ENCODE measurements at regions not wholly inside any gene's neighbourhood (a gene's known extent, or its start where the extent isn't known, plus 50 kb on each side); places are given as distances from the start of the nearest gene placed in this dataset.

- H3K4me1 ChIP-seq: no peaks in the 10 kb centered on the region
- FAIRE-seq (no peak), DNase-seq (ENCODE audit: low read depth in 1 of 2, low spot score in 1 of 2) (no peak), ATAC-seq (no peak)
- no peak overlapping the region for H3K4me2 ChIP-seq
- CTCF ChIA-PET: no interaction called here
- H3K27ac ChIP-seq: no peak overlapping the region
- POLR2A ChIA-PET: no interaction called here
- H3K4me3 ChIP-seq: no peak overlapping the region
- H3K9me3 ChIP-seq: no peaks in the 10 kb centered on the region
- TF ChIP-seq ESRRA (IDR thresholded peaks at IDR 0.05; ENCODE audit: borderline replicate concordance, low read length) (no peak), POLR2A (IDR thresholded peaks at IDR 0.05; ENCODE audit: low read length) (no peak), SREBF2 (IDR thresholded peaks at IDR 0.05) (no peak), NR3C1 (IDR thresholded peaks at IDR 0.05) (no peak), ZC3H11A (IDR thresholded peaks at IDR 0.05) (no peak), CHD4 (IDR thresholded peaks at IDR 0.05; ENCODE audit: borderline replicate concordance) (no peak), RCOR1 (IDR thresholded peaks at IDR 0.05; ENCODE audit: low read depth, low read length) (no peak)
These were observed 195.6 kb downstream of the ZNF326 start for GRCh38 chr1:90190523-90190922.

- ChIA-PET CTCF (no interaction called here), POLR2A (no interaction called here)
- no peaks in the 10 kb centered on the region for H3K4me1 ChIP-seq
- TF ChIP-seq ZC3H11A (IDR thresholded peaks at IDR 0.05): no peak
- no peak for TF ChIP-seq NR3C1 (IDR thresholded peaks at IDR 0.05)
- TF ChIP-seq KDM5A (IDR thresholded peaks at IDR 0.05): no peak
- TF ChIP-seq ZNF302 (CRISPR knock-in tag; IDR thresholded peaks at IDR 0.05): no peak
- TF ChIP-seq BCL3 (IDR thresholded peaks at IDR 0.05): no peak
- TF ChIP-seq E2F6 (IDR thresholded peaks at IDR 0.05; ENCODE audit: borderline replicate concordance, low read depth): no peak
- TF ChIP-seq RAD21 (conservative IDR thresholded peaks at IDR 0.05 in 1 of 2, IDR thresholded peaks at IDR 0.05 in 1 of 2): no peak
- no peak for TF ChIP-seq MYC (IDR thresholded peaks at IDR 0.05; ENCODE audit: borderline replicate concordance, low read length)
- TF ChIP-seq HOXB13 (CRISPR knock-in tag; IDR thresholded peaks at IDR 0.05; ENCODE audit: low read depth): no peak
- no peak for TF ChIP-seq EP300 (IDR thresholded peaks at IDR 0.05)
- TF ChIP-seq CTCF (IDR thresholded peaks at IDR 0.05): no peak
- TF ChIP-seq JUNB (IDR thresholded peaks at IDR 0.05): no peak
- no peak for TF ChIP-seq CHD4 (IDR thresholded peaks at IDR 0.05; ENCODE audit: borderline replicate concordance)
- TF ChIP-seq FOSL2 (IDR thresholded peaks at IDR 0.05): no peak
- no peak for TF ChIP-seq FOSL2 (CRISPR knock-in tag; IDR thresholded peaks at IDR 0.05)
- no peak for TF ChIP-seq EHMT2 (IDR thresholded peaks at IDR 0.05; ENCODE audit: low read depth)
- H3K9me3 ChIP-seq: no peaks in the 10 kb centered on the region
- DNase-seq (ENCODE audit: low read depth in 1 of 2, low spot score in 1 of 2) (no peak), ATAC-seq (no peak), FAIRE-seq (no peak)
- H3K27ac ChIP-seq: no peak overlapping the region
- no peak overlapping the region for H3K4me2 ChIP-seq
- no peak overlapping the region for H3K4me3 ChIP-seq
- WGBS (ENCODE audit: missing lambda C conversion rate): 18% methylated on average over 4 of the region's 4 CpGs
These were observed 195.0 kb downstream of the ZNF326 start for GRCh38 chr1:90189889-90190288.

GRCh38 chr1:90187323-90187585 is 192.3 kb downstream of the ZNF326 start:
- ATAC-seq (no peak), FAIRE-seq (no peak), DNase-seq (ENCODE audit: low read depth in 1 of 2, low spot score in 1 of 2) (no peak)
- Histone ChIP-seq H3K27ac (no peak overlapping the region), H3K4me1 (no peaks in the 10 kb centered on the region), H3K4me3 (no peak overlapping the region), H3K4me2 (no peak overlapping the region), H3K9me3 (no peaks in the 10 kb centered on the region)
- CTCF ChIA-PET: no interaction called here
- 0% methylated on average over 2 of the region's 2 CpGs for WGBS (ENCODE audit: missing lambda C conversion rate)
- POLR2A ChIA-PET: no interaction called here
- TF ChIP-seq RARB (CRISPR knock-in tag; IDR thresholded peaks at IDR 0.05): no peak
- no peak for TF ChIP-seq HOXA7 (CRISPR knock-in tag; IDR thresholded peaks at IDR 0.05)
- TF ChIP-seq HEYL (CRISPR knock-in tag; IDR thresholded peaks at IDR 0.05): no peak
- TF ChIP-seq NR3C1 (IDR thresholded peaks at IDR 0.05): no peak
- no peak for TF ChIP-seq GATA3 (IDR thresholded peaks at IDR 0.05; ENCODE audit: borderline replicate concordance)
- no peak for TF ChIP-seq RFX5 (IDR thresholded peaks at IDR 0.05)
- TF ChIP-seq PHF8 (IDR thresholded peaks at IDR 0.05; ENCODE audit: borderline replicate concordance, low read depth): no peak
- TF ChIP-seq E2F6 (IDR thresholded peaks at IDR 0.05; ENCODE audit: borderline replicate concordance, low read depth): no peak
- TF ChIP-seq CBX8 (IDR thresholded peaks at IDR 0.05): no peak
- TF ChIP-seq BCL3 (IDR thresholded peaks at IDR 0.05): no peak
- no peak for TF ChIP-seq JUNB (IDR thresholded peaks at IDR 0.05)
- no peak for TF ChIP-seq ZNF302 (CRISPR knock-in tag; IDR thresholded peaks at IDR 0.05)
- no peak for TF ChIP-seq ELK1 (IDR thresholded peaks at IDR 0.05; ENCODE audit: low read depth, low read length)
- no peak for TF ChIP-seq NFE2L2 (conservative IDR thresholded peaks at IDR 0.05; ENCODE audit: low read length)
- no peak for TF ChIP-seq FOXS1 (CRISPR knock-in tag; IDR thresholded peaks at IDR 0.05)
- TF ChIP-seq JUN (IDR thresholded peaks at IDR 0.05): no peak
